GM12892 (cell line): ENCODE measurements at regions not wholly inside any gene's neighbourhood (a gene's known extent, or its start where the extent isn't known, plus 50 kb on each side); places are given as distances from the start of the nearest gene placed in this dataset.

Experiments
- POLR2A ChIP-seq: IDR thresholded peaks from 2 replicates; pipeline ENCODE4 v1.6.1; 2011; ENCODE audit warnings: low read depth, low read length, control low read depth
- POLR2AphosphoS5 ChIP-seq: IDR thresholded peaks from 2 replicates; pipeline ENCODE4 v1.6.1; 2011; ENCODE audit warnings: low read depth, low read length, control low read depth
- TAF1 ChIP-seq: IDR thresholded peaks from 2 replicates; pipeline ENCODE4 v1.6.1; 2011; ENCODE audit warnings: low read depth, mild to moderate bottlenecking, control low read depth, low read length, borderline replicate concordance

GRCh38 chrX:130994671-130995070 is 63.5 kb upstream of the ARHGAP36 start:
- TF ChIP-seq POLR2A (no peak), POLR2AphosphoS5 (no peak), TAF1 (no peak)
